Lung (tissue), 11 donors: ENCODE measurements at regions not wholly inside any gene's neighbourhood (a gene's known extent, or its start where the extent isn't known, plus 50 kb on each side); places are given as distances from the start of the nearest gene placed in this dataset.

Experiments
- ATAC-seq: fragments of 200-7000 bp; cut with Tn5 transposase; one replicate; pipeline ENCODE4 v1.9.1; 2020; ENCODE audit warnings: moderate number of reproducible peaks; ENCODE audit not compliant: insufficient read depth, low FRiP score
- DNase-seq, 3 donors: peaks; one replicate each; pipeline ENCODE4 v3.0.0-alpha.2; 2013 to 2017
- H3K27ac ChIP-seq, 2 donors: one replicate each; pipeline ENCODE4 v1.5.1; 2013; ENCODE audit warnings: mild to moderate bottlenecking in 2 of 2, moderate library complexity in 2 of 2, control low read depth in 1 of 2, inconsistent platforms in 1 of 2, low read depth in 1 of 2, low read length in 1 of 2
- H3K27me3 ChIP-seq, 3 donors: one replicate each; pipeline ENCODE4 v1.5.1; 2013; ENCODE audit warnings: low read length in 2 of 3; ENCODE audit not compliant: control insufficient read depth in 3 of 3, insufficient read depth in 3 of 3
- H3K36me3 ChIP-seq, 4 donors: one replicate each; pipeline ENCODE4 v1.5.1; 2013; ENCODE audit warnings: low read length in 4 of 4, mild to moderate bottlenecking in 1 of 4, moderate library complexity in 1 of 4; ENCODE audit not compliant: control insufficient read depth in 4 of 4, insufficient read depth in 4 of 4
- H3K4me1 ChIP-seq, 5 donors: one replicate each; pipeline ENCODE4 v1.5.1; 2013; ENCODE audit warnings: low read length in 5 of 5, mild to moderate bottlenecking in 2 of 5, moderate library complexity in 1 of 5; ENCODE audit not compliant: control insufficient read depth in 5 of 5, insufficient read depth in 5 of 5
- H3K4me3 ChIP-seq: one replicate; pipeline ENCODE4 v1.5.1; 2013; ENCODE audit warnings: mild to moderate bottlenecking, control low read depth, moderate library complexity
- H3K9ac ChIP-seq, 2 donors: one replicate each; pipeline ENCODE4 v1.5.1; 2013; ENCODE audit warnings: low read length in 2 of 2, control low read depth in 1 of 2; ENCODE audit not compliant: insufficient read depth in 1 of 2
- H3K9me3 ChIP-seq, 4 donors: one replicate each; pipeline ENCODE4 v1.5.1; 2013; ENCODE audit warnings: low read length in 3 of 4, mild to moderate bottlenecking in 1 of 4, moderate library complexity in 1 of 4; ENCODE audit not compliant: control insufficient read depth in 4 of 4, insufficient read depth in 3 of 4
- WGBS, 2 donors: extraction: QIAGEN DNeasy Blood & Tissue Kit; methylation state at CpG; one replicate each; pipeline ENCODE4 v1.1.7; 2013; 5-methylcytosine and 5-hydroxymethylcytosine counted together
- TF ChIP-seq, protein P1 (sequence below): IDR thresholded peaks from 2 replicates; pipeline ENCODE4 v1.5.1; 2012; ENCODE audit warnings: mild to moderate bottlenecking; ENCODE audit errors: control extremely low read depth, extremely low read depth
- donor health status: control.
- donor health status: control.
- donor health status: Bipolar disorder and iron deficiency.
- donor health status: healthy.
- donor health status: DM: yes; HTN: yes; CAD: no.

DNA sequence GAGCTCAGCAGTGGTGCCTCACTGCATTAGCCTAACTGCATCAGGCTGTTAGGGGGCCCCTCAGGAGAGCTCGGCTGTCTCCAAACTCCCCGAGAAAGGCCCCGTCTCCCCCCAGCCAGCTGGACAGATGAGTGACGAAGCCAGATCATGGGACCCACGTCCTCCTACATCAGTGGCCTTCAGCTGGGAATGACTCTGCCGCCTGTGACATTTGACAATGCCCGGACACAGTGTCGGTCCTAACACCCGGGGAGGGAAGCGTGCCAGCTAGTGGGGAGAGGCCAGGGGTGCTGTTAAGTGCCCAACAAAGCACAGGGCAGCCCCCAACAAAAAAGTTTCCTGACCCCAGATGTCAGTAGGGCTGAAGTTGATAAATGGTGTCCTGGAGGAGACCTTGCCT lies 375.2 kb upstream of the IRX2 start:
- TF ChIP-seq, protein P1, sequence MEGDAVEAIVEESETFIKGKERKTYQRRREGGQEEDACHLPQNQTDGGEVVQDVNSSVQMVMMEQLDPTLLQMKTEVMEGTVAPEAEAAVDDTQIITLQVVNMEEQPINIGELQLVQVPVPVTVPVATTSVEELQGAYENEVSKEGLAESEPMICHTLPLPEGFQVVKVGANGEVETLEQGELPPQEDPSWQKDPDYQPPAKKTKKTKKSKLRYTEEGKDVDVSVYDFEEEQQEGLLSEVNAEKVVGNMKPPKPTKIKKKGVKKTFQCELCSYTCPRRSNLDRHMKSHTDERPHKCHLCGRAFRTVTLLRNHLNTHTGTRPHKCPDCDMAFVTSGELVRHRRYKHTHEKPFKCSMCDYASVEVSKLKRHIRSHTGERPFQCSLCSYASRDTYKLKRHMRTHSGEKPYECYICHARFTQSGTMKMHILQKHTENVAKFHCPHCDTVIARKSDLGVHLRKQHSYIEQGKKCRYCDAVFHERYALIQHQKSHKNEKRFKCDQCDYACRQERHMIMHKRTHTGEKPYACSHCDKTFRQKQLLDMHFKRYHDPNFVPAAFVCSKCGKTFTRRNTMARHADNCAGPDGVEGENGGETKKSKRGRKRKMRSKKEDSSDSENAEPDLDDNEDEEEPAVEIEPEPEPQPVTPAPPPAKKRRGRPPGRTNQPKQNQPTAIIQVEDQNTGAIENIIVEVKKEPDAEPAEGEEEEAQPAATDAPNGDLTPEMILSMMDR = no peak
- DNase-seq (no peak), ATAC-seq (no peak)
- Histone ChIP-seq H3K27me3 (peaks cover 0 to 11% (median 8%) of the 10 kb centered on the region in 3 donors), H3K4me1 (peaks cover 0 to 5% (median 0%) of the 10 kb centered on the region in 5 donors), H3K36me3 (no peaks in the 10 kb centered on the region), H3K27ac (no peak overlapping the region), H3K4me3 (no peak overlapping the region), H3K9me3 (peaks cover 0 to 11% (median 0%) of the 10 kb centered on the region in 4 donors), H3K9ac (no peak overlapping the region)
- WGBS, 2 donors = 68 to 71% methylated on average over 10 of the region's 10 CpGs

- Histone ChIP-seq H3K9me3 (peaks cover 0 to 11% (median 0%) of the 10 kb centered on the region in 4 donors), H3K36me3 (no peaks in the 10 kb centered on the region), H3K4me1 (peaks cover 0 to 9% (median 0%) of the 10 kb centered on the region in 5 donors), H3K9ac (no peak overlapping the region), H3K4me3 (no peak overlapping the region), H3K27me3 (peaks cover 0 to 25% (median 18%) of the 10 kb centered on the region in 3 donors), H3K27ac (no peak overlapping the region)
- ATAC-seq (no peak), DNase-seq (no peak)
- 83 to 88% methylated on average over 6 of the region's 6 CpGs for WGBS, 2 donors
- TF ChIP-seq, protein P1 = no peak
Observed at GRCh38 chr5:3124410-3124809, 372.9 kb upstream of the IRX2 start.

GRCh38 chr5:3123763-3124157 lies 372.3 kb upstream of the IRX2 start:
- Histone ChIP-seq H3K9me3 (peaks cover 0 to 11% (median 0%) of the 10 kb centered on the region in 4 donors), H3K4me3 (no peak overlapping the region), H3K4me1 (peaks cover 0 to 9% (median 0%) of the 10 kb centered on the region in 5 donors), H3K36me3 (no peaks in the 10 kb centered on the region), H3K9ac (no peak overlapping the region), H3K27ac (no peak overlapping the region), H3K27me3 (peaks cover 0 to 31% (median 24%) of the 10 kb centered on the region in 3 donors)
- DNase-seq (no peak), ATAC-seq (no peak)
- 86 to 91% methylated on average over 1 of the region's 1 CpG for WGBS, 2 donors
- TF ChIP-seq, protein P1 = no peak
